H1 (cell line): ENCODE measurements at regions not wholly inside any gene's neighbourhood (a gene's known extent, or its start where the extent isn't known, plus 50 kb on each side); places are given as distances from the start of the nearest gene placed in this dataset.

Experiments
- CTCF ChIA-PET: fragments of 300-600 bp; sonication (Branson Sonifier 250); formaldehyde crosslinking; loops from one replicate; lab custom pipeline; 2021; ENCODE audit not compliant: partially characterized antibody; lab: Charles Lee
- POLR2A ChIA-PET: fragments of 300-600 bp; sonication (Branson Sonifier 250); formaldehyde crosslinking; loops from one replicate; lab custom pipeline; 2021; ENCODE audit warnings: inconsistent platforms; ENCODE audit not compliant: partially characterized antibody; lab: Charles Lee
- DNase-seq, 2 experiments: peaks; one replicate each; pipeline versions ENCODE4 v3.0.0 to v3.0.0-alpha.2; 2010 to 2022; ENCODE audit warnings: low spot score in 2 of 2, low read depth in 1 of 2, mixed read lengths in 1 of 2
- FAIRE-seq: peaks from 2 replicates; lab custom pipeline; 2011; peaks lifted over from hg19 to GRCh38; lab: Jason Lieb, UNC
- H2AFZ ChIP-seq: 2 replicates; pipeline ENCODE4 v1.8.1; 2012; ENCODE audit warnings: low read length, inconsistent platforms
- H2AK5ac ChIP-seq: 2 replicates; pipeline ENCODE4 v1.6.1; 2013; ENCODE audit warnings: low read depth, low read length
- H2BK120ac ChIP-seq: replicated peaks from 2 replicates; pipeline ENCODE3; 2013; ENCODE audit warnings: low read depth, low read length, inconsistent platforms
- H2BK12ac ChIP-seq: 2 replicates; pipeline ENCODE4 v1.6.1; 2013; ENCODE audit warnings: low read depth, low read length
- H2BK15ac ChIP-seq: 2 replicates; pipeline ENCODE4 v1.6.1; 2013; ENCODE audit warnings: low read length
- H2BK20ac ChIP-seq: 2 replicates; pipeline ENCODE4 v1.6.1; 2013; ENCODE audit warnings: low read length
- H2BK5ac ChIP-seq: 2 replicates; pipeline ENCODE4 v1.6.1; 2013; ENCODE audit warnings: low read depth, low read length
- H3K14ac ChIP-seq: 2 replicates; pipeline ENCODE4 v1.6.1; 2013; ENCODE audit warnings: inconsistent platforms; ENCODE audit not compliant: insufficient read length
- H3K18ac ChIP-seq: 2 replicates; pipeline ENCODE4 v1.6.1; 2013; ENCODE audit warnings: low read length; ENCODE audit errors: extremely low read depth
- H3K23ac ChIP-seq: 2 replicates; pipeline ENCODE4 v1.6.1; 2013; ENCODE audit warnings: inconsistent platforms; ENCODE audit not compliant: insufficient read length
- H3K23me2 ChIP-seq: 2 replicates; pipeline ENCODE4 v1.6.1; 2013; ENCODE audit warnings: low read depth, low read length
- H3K27ac ChIP-seq: 2 replicates; pipeline ENCODE4 v1.6.1; 2011; ENCODE audit warnings: low read depth, low read length, inconsistent platforms
- H3K27me3 ChIP-seq, 4 experiments: replicated peaks in 1 of 4; 1 replicate in 1 of 4; 2 replicates in 3 of 4; pipeline versions ENCODE4 v1.6.1 to v1.8.1; 2011 to 2013; ENCODE audit warnings: low read length in 3 of 4, mild to moderate bottlenecking in 3 of 4, inconsistent platforms in 2 of 4, mixed read lengths in 2 of 4, moderate library complexity in 1 of 4; ENCODE audit not compliant: control insufficient read depth in 3 of 4, insufficient read depth in 3 of 4; ENCODE audit errors: extremely low read depth in 1 of 4
- H3K36me3 ChIP-seq, 4 experiments: 2 replicates each; pipeline versions ENCODE4 v1.6.1 to v1.8.1; 2011 to 2013; ENCODE audit warnings: mild to moderate bottlenecking in 4 of 4, low read length in 3 of 4, moderate library complexity in 2 of 4, control low read depth in 1 of 4, inconsistent platforms in 1 of 4; ENCODE audit not compliant: insufficient read depth in 4 of 4, control insufficient read depth in 2 of 4
- H3K4ac ChIP-seq: replicated peaks from 2 replicates; pipeline ENCODE3; 2013; ENCODE audit warnings: low read length, low read depth, mixed read lengths, inconsistent platforms; ENCODE audit not compliant: insufficient read length
- H3K4me1 ChIP-seq, 4 experiments: replicated peaks in 1 of 4; 1 replicate in 1 of 4; 2 replicates in 3 of 4; pipeline versions ENCODE4 v1.6.1 to v1.8.1; 2011 to 2013; ENCODE audit warnings: low read length in 3 of 4, inconsistent platforms in 2 of 4, mixed read lengths in 1 of 4; ENCODE audit not compliant: insufficient read depth in 4 of 4, control insufficient read depth in 3 of 4
- H3K4me2 ChIP-seq, 2 experiments: 2 replicates each; pipeline versions ENCODE4 v1.6.1 to v1.8.1; 2011 to 2013; ENCODE audit warnings: low read depth in 2 of 2, low read length in 2 of 2, control low read depth in 1 of 2, inconsistent platforms in 1 of 2, mild to moderate bottlenecking in 1 of 2; ENCODE audit not compliant: insufficient read depth in 1 of 2
- H3K4me3 ChIP-seq, 4 experiments: fragments of 200-600, 300-600 bp in 1 of 4; sonication (generic), shearing (Covaris generic), sonication (Bioruptor Twin) in 1 of 4; 2 replicates each; pipeline versions ENCODE4 v1.5.1 to v1.8.1; 2011 to 2016; ENCODE audit warnings: low read length in 4 of 4, low read depth in 3 of 4, control low read depth in 2 of 4, inconsistent platforms in 2 of 4, mild to moderate bottlenecking in 2 of 4, mixed read lengths in 1 of 4, moderate library complexity in 1 of 4; ENCODE audit not compliant: insufficient read depth in 2 of 4; ENCODE audit errors: extremely low read depth in 1 of 4
- H3K56ac ChIP-seq: replicated peaks from 2 replicates; pipeline ENCODE3; 2013; ENCODE audit warnings: low read depth, mild to moderate bottlenecking, mixed read lengths, low read length, inconsistent platforms; ENCODE audit not compliant: insufficient read length
- H3K79me1 ChIP-seq: 2 replicates; pipeline ENCODE4 v1.6.1; 2013; ENCODE audit warnings: low read depth, low read length, control low read depth
- H3K79me2 ChIP-seq, 2 experiments: 2 replicates each; pipeline versions ENCODE4 v1.6.1 to v1.8.1; 2012 to 2013; ENCODE audit warnings: low read length in 2 of 2, mild to moderate bottlenecking in 2 of 2, inconsistent platforms in 1 of 2; ENCODE audit not compliant: insufficient read depth in 2 of 2, control insufficient read depth in 1 of 2
- H3K9ac ChIP-seq, 4 experiments: replicated peaks in 1 of 4; 1 replicate in 1 of 4; 2 replicates in 3 of 4; pipeline versions ENCODE4 v1.6.1 to v1.8.1; 2011 to 2013; ENCODE audit warnings: low read depth in 3 of 4, low read length in 3 of 4, control low read depth in 2 of 4, mild to moderate bottlenecking in 2 of 4, moderate library complexity in 2 of 4, inconsistent platforms in 1 of 4; ENCODE audit errors: extremely low read depth in 1 of 4
- H3K9me3 ChIP-seq, 2 experiments: 2 replicates each; pipeline versions ENCODE4 v1.6.1 to v1.8.1; 2012 to 2013; ENCODE audit warnings: mild to moderate bottlenecking in 2 of 2, moderate library complexity in 2 of 2, control low read depth in 1 of 2, inconsistent platforms in 1 of 2, low read depth in 1 of 2, low read length in 1 of 2, mixed read lengths in 1 of 2; ENCODE audit not compliant: insufficient read depth in 2 of 2
- H4K20me1 ChIP-seq, 2 experiments: replicated peaks in 1 of 2; 2 replicates each; pipeline versions ENCODE3 to v1.8.1; 2011 to 2013; ENCODE audit warnings: inconsistent platforms in 2 of 2, low read length in 2 of 2, mild to moderate bottlenecking in 1 of 2; ENCODE audit not compliant: insufficient read depth in 2 of 2, control insufficient read depth in 1 of 2
- H4K5ac ChIP-seq: 2 replicates; pipeline ENCODE4 v1.6.1; 2013; ENCODE audit warnings: low read length, low read depth, mixed read lengths, inconsistent platforms; ENCODE audit not compliant: insufficient read length
- H4K8ac ChIP-seq: 2 replicates; pipeline ENCODE4 v1.8.0; 2013; ENCODE audit warnings: mild to moderate bottlenecking, moderate library complexity, low read length, inconsistent platforms; ENCODE audit not compliant: insufficient read depth; ENCODE audit errors: extremely low read depth
- H4K91ac ChIP-seq: replicated peaks from 2 replicates; pipeline ENCODE3; 2013; ENCODE audit warnings: low read length, mixed read lengths, inconsistent platforms; ENCODE audit not compliant: insufficient read length
- CBX5 ChIP-seq: fragments of 300-800, 300-1000 bp; sonication (generic); IDR thresholded peaks from 2 replicates; pipeline ENCODE4 v1.7.1; 2016; ENCODE audit warnings: antibody characterized with exemption, low read length, low read depth
- HDAC2 ChIP-seq, 2 experiments: fragments of 300-600 bp in 1 of 2; sonication (generic) in 1 of 2; IDR thresholded peaks; 2 replicates each; pipeline ENCODE4 v1.6.1; 2011 to 2012; ENCODE audit warnings: low read depth in 2 of 2, low read length in 2 of 2, mild to moderate bottlenecking in 2 of 2, moderate library complexity in 2 of 2, borderline replicate concordance in 1 of 2, inconsistent platforms in 1 of 2
- JUND ChIP-seq: IDR thresholded peaks from 2 replicates; pipeline ENCODE4 v1.6.1; 2011; ENCODE audit warnings: mild to moderate bottlenecking, improper control_type of control experiment, low read length
- KDM1A ChIP-seq: fragments of 200-600, 300-600 bp; sonication (generic); IDR thresholded peaks from 2 replicates; pipeline ENCODE4 v1.7.1; 2016; ENCODE audit warnings: mild to moderate bottlenecking, low read length, borderline replicate concordance
- MAX ChIP-seq: IDR thresholded peaks from 2 replicates; pipeline ENCODE4 v1.6.1; 2012; ENCODE audit warnings: inconsistent platforms
- RXRA ChIP-seq: IDR thresholded peaks from 2 replicates; pipeline ENCODE4 v1.6.1; 2011; ENCODE audit warnings: low read depth, mild to moderate bottlenecking, low read length, moderate library complexity; ENCODE audit not compliant: insufficient read depth
- SIN3A ChIP-seq, 2 experiments: IDR thresholded peaks in 1 of 2; conservative IDR thresholded peaks in 1 of 2; 2 replicates each; pipeline ENCODE4 v1.6.1; 2011 to 2012; ENCODE audit warnings: low read length in 2 of 2, improper control_type of control experiment in 1 of 2, low read depth in 1 of 2, mild to moderate bottlenecking in 1 of 2
- SUZ12 ChIP-seq: fragments of 200-600 bp; sonication (generic); IDR thresholded peaks from 2 replicates; pipeline ENCODE4 v1.6.1; 2012; ENCODE audit warnings: mild to moderate bottlenecking, inconsistent platforms, low read length, moderate library complexity, mixed read lengths
- TCF12 ChIP-seq: IDR thresholded peaks from 2 replicates; pipeline ENCODE4 v1.6.1; 2011; ENCODE audit warnings: low read depth, mild to moderate bottlenecking, low read length
- WGBS, 2 experiments: shearing (Covaris generic) in 1 of 2; methylation state at CpG; one replicate each; pipeline versions ENCODE4 v1.1.6 to v1.1.7; 2013 to 2015; ENCODE audit warnings: low lambda C conversion rate in 2 of 2, mixed read lengths in 2 of 2, inconsistent platforms in 1 of 2, low coverage in 1 of 2, missing lambda C conversion rate in 1 of 2; ENCODE audit not compliant: insufficient replicate concordance in 2 of 2, insufficient coverage in 1 of 2, insufficient read length in 1 of 2; ENCODE audit errors: extremely low coverage in 1 of 2, missing lambda C conversion rate in 1 of 2; 5-methylcytosine and 5-hydroxymethylcytosine counted together
- TF ChIP-seq, protein P1 (sequence below): IDR thresholded peaks from 2 replicates; pipeline ENCODE4 v1.6.1; 2011; ENCODE audit warnings: low read length, improper control_type of control experiment

DNA sequence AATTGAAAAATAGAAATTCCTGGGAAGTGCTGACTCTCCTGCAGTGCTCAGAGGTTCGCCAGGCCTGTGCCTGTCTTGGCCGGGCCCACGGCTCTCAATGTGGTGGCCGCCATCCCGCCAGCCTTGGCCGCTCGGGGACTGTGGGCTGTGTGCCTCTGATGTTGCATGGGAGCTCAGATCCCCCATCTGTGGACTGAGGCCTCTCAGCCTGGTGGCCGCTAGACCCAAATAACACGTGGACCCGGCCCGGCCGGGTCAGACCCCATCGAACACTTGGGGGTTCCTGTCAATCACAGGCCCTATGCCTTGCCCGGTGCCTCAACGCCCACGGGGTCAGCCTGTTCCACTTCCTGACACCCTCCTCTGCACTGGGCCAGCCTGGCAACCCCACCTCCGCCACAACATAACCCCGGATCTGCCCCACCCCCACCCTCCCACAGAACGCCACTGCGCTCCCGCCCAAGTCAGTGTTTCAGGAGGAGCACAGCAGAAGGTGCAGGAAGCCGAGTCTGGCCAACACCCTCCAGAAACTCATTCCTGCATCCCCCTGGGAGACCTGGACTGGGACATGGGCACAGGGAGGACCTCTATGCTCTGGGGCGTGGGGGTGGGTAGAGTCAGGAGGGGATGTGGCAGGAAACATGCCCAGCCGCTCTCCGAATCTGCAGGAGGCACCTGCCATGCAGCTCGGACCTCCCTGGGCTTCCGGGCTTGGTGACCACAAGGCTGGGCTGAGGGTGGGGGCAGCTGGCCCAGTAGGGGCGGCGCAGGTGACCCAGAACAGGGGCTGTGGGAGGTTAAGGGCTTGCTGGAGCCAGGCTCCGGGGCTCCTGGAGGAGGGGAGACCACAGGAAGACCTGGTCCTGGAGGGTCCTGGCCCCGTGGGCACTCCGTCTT, 98.7 kb upstream of the BHLHE23 start:
- Histone ChIP-seq H3K23ac (no peak overlapping the region), H3K4ac (no peak overlapping the region), H4K8ac (no peak overlapping the region), H3K4me3 (no peak overlapping the region), H2BK120ac (no peak overlapping the region), H3K27ac (no peak overlapping the region), H2BK20ac (no peak overlapping the region), H3K9ac (no peak overlapping the region), H2BK5ac (no peak overlapping the region), H3K9me3 (peaks cover 0 to 10% of the 10 kb centered on the region in 2 experiments; a peak in 2 of 4 replicates), H2AFZ (no peak overlapping the region), H3K4me2 (no peak overlapping the region), H3K14ac (no peak overlapping the region), H2AK5ac (no peak overlapping the region), H3K79me2 (no peaks in the 10 kb centered on the region), H3K79me1 (no peaks in the 10 kb centered on the region), H3K56ac (no peak overlapping the region), H2BK15ac (no peak overlapping the region), H4K91ac (no peak overlapping the region), H3K4me1 (peaks cover 0 to 9% (median 6%) of the 10 kb centered on the region in 4 experiments; a peak in 6 of 7 replicates), H3K18ac (no peak overlapping the region), H3K36me3 (peaks cover 0 to 5% (median 0%) of the 10 kb centered on the region in 4 experiments; a peak in 1 of 8 replicates), H3K27me3 (peaks cover 25 to 32% (median 29%) of the 10 kb centered on the region in 4 experiments), H4K20me1 (peaks cover 2% of the 10 kb centered on the region in 2 experiments), H2BK12ac (no peak overlapping the region), H4K5ac (no peak overlapping the region), H3K23me2 (peaks cover 7% of the 10 kb centered on the region)
- FAIRE-seq, result no peak
- no peak for DNase-seq
- 93% methylated on average over 21 of the region's 32 CpGs; no CpG with 5 or more reads in 1 of the 2 experiments for WGBS, 2 experiments
- ChIA-PET CTCF (interaction anchor here (0.6 kb wide), 1 partner anchor 52 kb away, joined by 3 read pairs; no protein-coding TSS in a partner anchor), POLR2A (no interaction called here)
- TF ChIP-seq HDAC2 (IDR thresholded peaks at IDR 0.05; ENCODE audit: borderline replicate concordance in 1 of 2, low read depth in 2 of 2, low read length in 2 of 2) (no peak), KDM1A (no peak), CBX5 (no peak), RXRA (no peak), TCF12 (no peak), MAX (no peak), JUND (no peak), SUZ12 (no peak), SIN3A (conservative IDR thresholded peaks at IDR 0.05 in 1 of 2, IDR thresholded peaks at IDR 0.05 in 1 of 2; ENCODE audit: low read depth in 1 of 2, low read length in 2 of 2) (no peak)
- TF ChIP-seq, protein P1, sequence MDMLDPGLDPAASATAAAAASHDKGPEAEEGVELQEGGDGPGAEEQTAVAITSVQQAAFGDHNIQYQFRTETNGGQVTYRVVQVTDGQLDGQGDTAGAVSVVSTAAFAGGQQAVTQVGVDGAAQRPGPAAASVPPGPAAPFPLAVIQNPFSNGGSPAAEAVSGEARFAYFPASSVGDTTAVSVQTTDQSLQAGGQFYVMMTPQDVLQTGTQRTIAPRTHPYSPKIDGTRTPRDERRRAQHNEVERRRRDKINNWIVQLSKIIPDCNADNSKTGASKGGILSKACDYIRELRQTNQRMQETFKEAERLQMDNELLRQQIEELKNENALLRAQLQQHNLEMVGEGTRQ, result no peak
